ENCODE measurements at regions not wholly inside any gene's neighbourhood (a gene's known extent, or its start where the extent isn't known, plus 50 kb on each side); places are given as distances from the start of the nearest gene placed in this dataset.

- no peak for TF ChIP-seq ZNF331 (CRISPR knock-in tag; IDR thresholded peaks at IDR 0.05; ENCODE audit: low read depth)
- no peak for TF ChIP-seq CREB1 (CRISPR knock-in tag; IDR thresholded peaks at IDR 0.05; ENCODE audit: low read depth)
- no peak for TF ChIP-seq ZNF114 (CRISPR knock-in tag; IDR thresholded peaks at IDR 0.05)
- TF ChIP-seq CTCF (conservative IDR thresholded peaks at IDR 0.05; ENCODE audit: low read depth in 2 of 2): no peak
- TF ChIP-seq STAT1 (IDR thresholded peaks at IDR 0.05; ENCODE audit: unreplicated experiment): no peak
- TF ChIP-seq ETS1 (IDR thresholded peaks at IDR 0.05): no peak
- TF ChIP-seq JUNB (IDR thresholded peaks at IDR 0.05; ENCODE audit: unreplicated experiment): no peak
- no peak for TF ChIP-seq NANOG (IDR thresholded peaks at IDR 0.05; ENCODE audit: borderline replicate concordance)
- TF ChIP-seq ZNF462 (CRISPR knock-in tag; IDR thresholded peaks at IDR 0.05): no peak
- TF ChIP-seq REST (IDR thresholded peaks at IDR 0.05; ENCODE audit: unreplicated experiment): no peak
- no peak for TF ChIP-seq POLR2AphosphoS5 (IDR thresholded peaks at IDR 0.05; ENCODE audit: low read depth)
- TF ChIP-seq EZH2 (IDR thresholded peaks at IDR 0.05; ENCODE audit: low read depth, unreplicated experiment): no peak
- no peak for TF ChIP-seq EZH2phosphoT487 (IDR thresholded peaks at IDR 0.05; ENCODE audit: unreplicated experiment)
- H3K36me3 Mint-ChIP-seq (ENCODE audit: low read depth): peaks cover 5% of the 10 kb centered on the region; the same call in 2 of the 3 replicates
Observed at GRCh38 chr2:15686643-15687042, 95.0 kb downstream of the DDX1 start.

More at GRCh38 chr2:15686643-15687042, 95.0 kb downstream of the DDX1 start:
- Histone ChIP-seq H3K36me3 (ENCODE audit: insufficient read depth) (no peaks in the 10 kb centered on the region), H4K20me1 (replicated peaks; ENCODE audit: insufficient read depth) (no peaks in the 10 kb centered on the region), H3F3A (replicated peaks; ENCODE audit: low read depth) (no peaks in the 10 kb centered on the region), H3K27ac (ENCODE audit: low read depth) (no peak overlapping the region), H3K27me3 (ENCODE audit: insufficient read depth) (no peaks in the 10 kb centered on the region), H3K9me2 (ENCODE audit: insufficient read depth) (0 out of 2 replicates have a peak, but pooled peaks cover 5% of the 10 kb centered on the region), H3K4me3 (no peak overlapping the region), H3K4me2 (no peak overlapping the region), H3K79me2 (replicated peaks; ENCODE audit: insufficient read depth) (no peaks in the 10 kb centered on the region), H3K4me1 (ENCODE audit: insufficient read depth) (no peaks in the 10 kb centered on the region), H2AFZ (no peak overlapping the region)
- H3K4me1 Mint-ChIP-seq: peaks cover 2% of the 10 kb centered on the region; the same call in 1 of the 3 replicates
- ATAC-seq (no peak), DNase-seq (ENCODE audit: low spot score) (no peak)
- H3K27ac Mint-ChIP-seq: no peak overlapping the region
- peaks cover 6% of the 10 kb centered on the region for H3K27me3 Mint-ChIP-seq (ENCODE audit: insufficient read depth, low read depth, poor library complexity)
- H3K4me3 Mint-ChIP-seq: no peak overlapping the region
- peaks cover 7% of the 10 kb centered on the region; the same call in 2 of the 3 replicates for H3K9me3 Mint-ChIP-seq

Data from GM23338 (cell line).